ENCODE measurements at regions not wholly inside any gene's neighbourhood (a gene's known extent, or its start where the extent isn't known, plus 50 kb on each side); places are given as distances from the start of the nearest gene placed in this dataset.
"Not testable (repeated sequence)": the region's sequence is repeated elsewhere in the genome, so short reads cannot be mapped to it uniquely, and the experiment has no call there.

DNA sequence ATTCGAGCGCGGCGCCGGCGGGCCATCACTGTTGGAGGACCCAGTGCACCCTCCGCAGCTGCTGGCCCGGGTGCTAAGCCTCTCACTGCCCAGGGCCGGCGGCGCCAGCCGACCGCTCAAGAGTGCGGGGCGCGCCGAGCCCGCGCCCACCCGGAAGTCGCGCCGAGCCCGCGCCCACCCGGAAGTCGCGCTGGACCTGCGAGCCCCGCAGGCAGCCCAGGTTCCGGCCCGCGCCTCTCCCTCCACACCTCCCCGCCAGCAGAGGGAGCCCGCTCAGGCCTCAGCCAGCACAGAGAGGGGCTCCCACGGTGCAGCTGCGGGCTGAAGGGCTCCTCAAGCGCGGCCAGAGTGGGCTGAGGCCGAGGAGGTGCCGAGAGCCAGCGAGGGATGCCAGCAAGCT lies 170.8 kb downstream of the GTF2H2C_2 start:
- H3K4me3 ChIP-seq (ENCODE audit: low read length) = not testable (repeated sequence)

More for the DNA sequence above, 170.8 kb downstream of the GTF2H2C_2 start:
- no CpG with 5 or more reads among the region's 42 CpGs for whole genome bisulfite sequencing
- ATAC-seq; H3K4me1 ChIP-seq (ENCODE audit: control insufficient read depth, insufficient read depth, low read length); H3K27me3 ChIP-seq (ENCODE audit: control insufficient read depth, insufficient read depth); intact Hi-C loops (cut with DNase I); H3K27ac ChIP-seq (ENCODE audit: low read length); H3K9me3 ChIP-seq (ENCODE audit: control insufficient read depth, low read length): not testable (repeated sequence)
- DNase-seq = peak in 2 of 3 donors; percentile 12 to 84
